HCT116 (cell line): ENCODE measurements at regions not wholly inside any gene's neighbourhood (a gene's known extent, or its start where the extent isn't known, plus 50 kb on each side); places are given as distances from the start of the nearest gene placed in this dataset.

ENCODE experiments used
- ATAC-seq: fragments of 200-7000 bp; cut with Tn5 transposase; 2 replicates; pipeline ENCODE4 v1.9.1; 2020; ENCODE audit warnings: mild to moderate bottlenecking, moderate library complexity
- BruUV-seq: library from RNA; stranded (reverse); fragments of 400-500 nt; replicated peaks from 2 replicates; lab custom pipeline; 2021; lab: Mats Ljungman, UMichigan
- CTCF ChIA-PET: fragments of 300-600 bp; sonication (Branson Sonifier 250); formaldehyde crosslinking; loops from one replicate; lab custom pipeline; 2021; ENCODE audit warnings: antibody characterized with exemption; lab: Charles Lee
- POLR2A ChIA-PET: fragments of 300-600, 350-600 bp; sonication (Branson Sonifier 250); formaldehyde crosslinking; loops from one replicate; lab custom pipeline; 2021; ENCODE audit warnings: antibody characterized with exemption; lab: Charles Lee
- RAD21 ChIA-PET, 2 experiments: fragments of 300-600 bp; sonication (Branson Sonifier 250); formaldehyde crosslinking; loops; one replicate each; lab custom pipeline; 2023; ENCODE audit warnings: low total read pairs in 2 of 2; ENCODE audit not compliant: uncharacterized antibody in 2 of 2, unreplicated experiment in 2 of 2, low non-redundant PET in 1 of 2; lab: Charles Lee
- DNase-seq: peaks from one replicate; pipeline ENCODE4 v3.0.0-alpha.2; 2010; ENCODE audit warnings: low read depth, low spot score
- H2AFZ ChIP-seq: fragments of 200-600 bp; shearing (Covaris generic), sonication (generic); 2 replicates; pipeline ENCODE4 v1.6.1; 2017; ENCODE audit warnings: low read depth, mixed run types, mixed read lengths, antibody characterized with exemption, low read length; ENCODE audit not compliant: poor library complexity, severe bottlenecking
- H3K27ac ChIP-seq: 2 replicates; pipeline ENCODE4 v1.5.1; 2012; ENCODE audit warnings: low read depth, low read length
- H3K27me3 ChIP-seq: fragments of 200-600 bp; sonication (generic); 2 replicates; pipeline ENCODE4 v1.6.1; 2016; ENCODE audit warnings: mixed run types, low read length, mixed read lengths; ENCODE audit not compliant: insufficient read depth
- H3K36me3 ChIP-seq, 2 experiments: fragments of 200-500 bp in 1 of 2; fragments of 200-600 bp in 1 of 2; sonication (Bioruptor generic) in 1 of 2; sonication (generic) in 1 of 2; 2 replicates each; pipeline versions ENCODE4 v1.5.1 to v1.6.1; 2014 to 2016; ENCODE audit warnings: low read length in 2 of 2, inconsistent platforms in 1 of 2, mixed read lengths in 1 of 2, mixed run types in 1 of 2; ENCODE audit not compliant: insufficient read depth in 2 of 2, control insufficient read depth in 1 of 2
- H3K4me1 ChIP-seq, 2 experiments: fragments of 200-600 bp in 1 of 2; sonication (generic) in 1 of 2; 2 replicates each; pipeline versions ENCODE4 v1.5.1 to v1.6.1; 2012 to 2017; ENCODE audit warnings: low read length in 2 of 2, inconsistent platforms in 1 of 2, mild to moderate bottlenecking in 1 of 2, mixed read lengths in 1 of 2, mixed run types in 1 of 2, moderate library complexity in 1 of 2; ENCODE audit not compliant: insufficient read depth in 2 of 2, control insufficient read depth in 1 of 2
- H3K4me2 ChIP-seq: fragments of 200-600 bp; sonication (generic); 2 replicates; pipeline ENCODE4 v1.6.1; 2017; ENCODE audit warnings: mixed run types, low read length, mixed read lengths
- H3K4me3 ChIP-seq, 2 experiments: fragments of 200-600 bp in 1 of 2; sonication (generic) in 1 of 2; replicated peaks in 1 of 2; 2 replicates each; pipeline ENCODE4 v1.5.1; 2011 to 2016; ENCODE audit warnings: low read length in 2 of 2, control low read depth in 1 of 2, low read depth in 1 of 2, mild to moderate bottlenecking in 1 of 2, mixed read lengths in 1 of 2, mixed run types in 1 of 2
- H3K79me2 ChIP-seq: fragments of 200-600 bp; sonication (generic); 2 replicates; pipeline ENCODE4 v1.6.1; 2017; ENCODE audit warnings: mild to moderate bottlenecking, mixed run types, low read length, moderate library complexity, mixed read lengths; ENCODE audit not compliant: insufficient read depth
- H3K9ac ChIP-seq: fragments of 200-600 bp; sonication (generic); 2 replicates; pipeline ENCODE4 v1.6.1; 2016; ENCODE audit warnings: low read length, mixed read lengths
- H3K9me2 ChIP-seq: fragments of 200-600 bp; sonication (generic), shearing (Covaris generic); 2 replicates; pipeline ENCODE4 v1.6.1; 2017; ENCODE audit warnings: mixed run types, mild to moderate bottlenecking, moderate library complexity; ENCODE audit not compliant: insufficient read depth
- H3K9me3 ChIP-seq, 2 experiments: fragments of 200-500 bp in 1 of 2; fragments of 200-600 bp in 1 of 2; sonication (Bioruptor generic) in 1 of 2; sonication (generic) in 1 of 2; 2 replicates each; pipeline ENCODE4 v1.6.1; 2014 to 2017; ENCODE audit warnings: low read length in 2 of 2, mixed read lengths in 2 of 2, inconsistent platforms in 1 of 2, low read depth in 1 of 2, mild to moderate bottlenecking in 1 of 2, mixed run types in 1 of 2, moderate library complexity in 1 of 2; ENCODE audit not compliant: control insufficient read depth in 1 of 2, insufficient read depth in 1 of 2
- H4K20me1 ChIP-seq: fragments of 200-600 bp; sonication (generic), shearing (Covaris generic); 2 replicates; pipeline ENCODE4 v1.6.1; 2017; ENCODE audit warnings: mixed run types, mild to moderate bottlenecking, moderate library complexity; ENCODE audit not compliant: insufficient read depth
- CBX3 ChIP-seq: IDR thresholded peaks from 2 replicates; pipeline ENCODE4 v1.6.1; 2012; ENCODE audit warnings: low read depth
- CEBPB ChIP-seq: IDR thresholded peaks from 2 replicates; pipeline ENCODE4 v1.6.1; 2012; ENCODE audit warnings: low read depth
- EGR1 ChIP-seq: IDR thresholded peaks from 2 replicates; pipeline ENCODE4 v1.6.1; 2012; ENCODE audit warnings: low read depth
- ELF1 ChIP-seq: IDR thresholded peaks from 2 replicates; pipeline ENCODE4 v1.6.1; 2012; ENCODE audit warnings: low read depth, borderline replicate concordance
- EZH2 ChIP-seq: fragments of 200-600 bp; sonication (generic); IDR thresholded peaks from 2 replicates; pipeline ENCODE4 v1.6.1; 2017; ENCODE audit warnings: antibody characterized with exemption, mixed run types
- EZH2phosphoT487 ChIP-seq: fragments of 200-600 bp; IDR thresholded peaks from 2 replicates; pipeline ENCODE4 v1.6.1; 2018; ENCODE audit warnings: antibody characterized with exemption, borderline replicate concordance
- POLR2A ChIP-seq: IDR thresholded peaks from 2 replicates; pipeline ENCODE4 v1.7.0; 2011; ENCODE audit warnings: borderline replicate concordance; ENCODE audit not compliant: insufficient read depth, insufficient read length; ENCODE audit errors: extremely low read depth
- POLR2AphosphoS5 ChIP-seq: IDR thresholded peaks from 2 replicates; pipeline ENCODE4 v1.6.1; 2011; ENCODE audit warnings: mild to moderate bottlenecking, low read depth, low read length, moderate library complexity
- SIN3A ChIP-seq: IDR thresholded peaks from 2 replicates; pipeline ENCODE4 v1.6.1; 2012; ENCODE audit warnings: low read depth
- SRF ChIP-seq: IDR thresholded peaks from 2 replicates; pipeline ENCODE4 v1.6.1; 2012; ENCODE audit warnings: low read depth
- TCF7L2 ChIP-seq: IDR thresholded peaks from 2 replicates; pipeline ENCODE4 v1.7.0; 2011; ENCODE audit warnings: borderline replicate concordance, inconsistent platforms; ENCODE audit not compliant: insufficient read depth, insufficient read length; ENCODE audit errors: extremely low read depth
- YY1 ChIP-seq: IDR thresholded peaks from 2 replicates; pipeline ENCODE4 v1.6.1; 2011; ENCODE audit warnings: low read length, low read depth, moderate library complexity, mild to moderate bottlenecking; ENCODE audit not compliant: insufficient replicate concordance; ENCODE audit errors: extremely low read depth
- ZBTB33 ChIP-seq: IDR thresholded peaks from 2 replicates; pipeline ENCODE4 v1.6.1; 2011; ENCODE audit warnings: mild to moderate bottlenecking, low read length, moderate library complexity; ENCODE audit not compliant: insufficient replicate concordance; ENCODE audit errors: extremely low read depth
- intact Hi-C: fragments of 100-400 bp; cut with micrococcal nuclease; formaldehyde crosslinking; loops from 2 replicates; pipeline ENCODE4 v1.10.0; 2022

- POLR2A ChIA-PET: no interaction called here
- peaks cover 22% of the 10 kb centered on the region; the same call in 1 of the 2 replicates for H3K27me3 ChIP-seq
- no peaks in the 10 kb centered on the region for H3K4me1 ChIP-seq
- no peak for ATAC-seq
- H3K9me3 ChIP-seq: no peaks in the 10 kb centered on the region
- H4K20me1 ChIP-seq: no peaks in the 10 kb centered on the region
- no peaks in the 10 kb centered on the region for H3K36me3 ChIP-seq
- no peak overlapping the region for H3K27ac ChIP-seq
- CTCF ChIA-PET: no interaction called here
- TF ChIP-seq ZBTB33: no peak
- no peak for TF ChIP-seq EZH2phosphoT487
- no peak for TF ChIP-seq EGR1
- no peak for TF ChIP-seq TCF7L2
- no peak for TF ChIP-seq CBX3
- no peak for TF ChIP-seq EZH2
- no peak for TF ChIP-seq POLR2AphosphoS5
- no peak for TF ChIP-seq CEBPB
- no peak for TF ChIP-seq ELF1
- no peak for TF ChIP-seq POLR2A
- no peak for TF ChIP-seq SIN3A
- no peak for TF ChIP-seq SRF
- no peak for TF ChIP-seq YY1
- no peak for DNase-seq
- H3K9me2 ChIP-seq: no peaks in the 10 kb centered on the region
- H3K79me2 ChIP-seq: no peaks in the 10 kb centered on the region
- intact Hi-C loops: no loop called here
- H3K9ac ChIP-seq: no peak overlapping the region
- no peak overlapping the region for H2AFZ ChIP-seq
- no peak overlapping the region for H3K4me3 ChIP-seq
- no peak overlapping the region for H3K4me2 ChIP-seq
- BruUV-seq: no TSS peak
- RAD21 ChIA-PET: no interaction called here
Measured at GRCh38 chr9:86828631-86829030, 118.7 kb downstream of the GAS1 start.
